ENCODE measurements at regions not wholly inside any gene's neighbourhood (a gene's known extent, or its start where the extent isn't known, plus 50 kb on each side); places are given as distances from the start of the nearest gene placed in this dataset.

DNA sequence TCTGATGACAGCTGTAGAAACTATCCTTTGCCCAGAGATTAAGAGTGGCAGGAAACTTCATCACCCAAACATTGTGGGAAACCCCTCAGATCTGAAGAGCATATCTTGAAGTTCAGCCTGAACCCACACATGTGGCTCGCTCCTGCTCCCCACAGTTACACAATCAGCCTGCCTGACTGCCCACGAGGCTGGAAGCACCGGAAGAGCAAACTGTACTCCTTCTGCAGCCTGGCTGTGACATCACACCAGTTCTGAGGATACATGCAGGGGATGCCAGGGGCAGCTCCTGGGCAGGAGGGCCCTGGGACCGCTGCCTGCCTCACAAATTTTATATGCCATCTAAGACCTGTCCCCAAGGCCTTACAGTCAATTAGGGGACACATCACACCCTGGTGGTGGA, 444.4 kb downstream of the BUD13 start:
- no peaks in the 10 kb centered on the region for H3K9me3 ChIP-seq (ENCODE audit: low read length)
- no peak for FAIRE-seq
- no peak overlapping the region for H3K4me2 ChIP-seq (ENCODE audit: low read depth, low read length)
- no TSS peak for BruUV-seq (replicated peaks)
- no peak overlapping the region for H2AFZ ChIP-seq (ENCODE audit: low read length)
- ChIA-PET POLR2A (no interaction called here), CTCF (ENCODE audit: low intra/inter-chr PET ratio, low total read pairs) (no interaction called here)
- H3K27ac ChIP-seq (ENCODE audit: extremely low read length, insufficient read depth, low read length) = no peak overlapping the region
- ATAC-seq = no peak
- no peaks in the 10 kb centered on the region for H3K4me1 ChIP-seq (ENCODE audit: insufficient read depth, low read length)
- H3K4me3 ChIP-seq (replicated peaks in 1 of 3; ENCODE audit: insufficient read depth in 1 of 3, low read depth in 2 of 3, low read length in 3 of 3) = no peak overlapping the region
- no peaks in the 10 kb centered on the region for H3K36me3 ChIP-seq (replicated peaks in 1 of 2; ENCODE audit: control insufficient read depth in 1 of 2, insufficient read depth in 2 of 2, low read length in 2 of 2)
- intact Hi-C loops (cut with micrococcal nuclease; ENCODE audit: unreplicated experiment) (no loop called here), in situ Hi-C loops (cut with HindIII; ENCODE audit: extremely low pct_ligation_motif_present, low pct_unique_long_range_greater_than_20kb) (no loop called here)
- TF ChIP-seq ZNF776 (CRISPR knock-in tag; IDR thresholded peaks at IDR 0.05) (no peak), SOX5 (CRISPR knock-in tag; IDR thresholded peaks at IDR 0.05; ENCODE audit: borderline replicate concordance) (no peak), SP5 (CRISPR knock-in tag; IDR thresholded peaks at IDR 0.05; ENCODE audit: borderline replicate concordance, low read depth) (no peak), ZNF451 (CRISPR knock-in tag; IDR thresholded peaks at IDR 0.05) (no peak), ZNF33A (CRISPR knock-in tag; IDR thresholded peaks at IDR 0.05; ENCODE audit: borderline replicate concordance) (no peak), ESRRA (CRISPR knock-in tag; IDR thresholded peaks at IDR 0.05; ENCODE audit: low read depth) (no peak)
- TF ChIP-seq, protein P1, sequence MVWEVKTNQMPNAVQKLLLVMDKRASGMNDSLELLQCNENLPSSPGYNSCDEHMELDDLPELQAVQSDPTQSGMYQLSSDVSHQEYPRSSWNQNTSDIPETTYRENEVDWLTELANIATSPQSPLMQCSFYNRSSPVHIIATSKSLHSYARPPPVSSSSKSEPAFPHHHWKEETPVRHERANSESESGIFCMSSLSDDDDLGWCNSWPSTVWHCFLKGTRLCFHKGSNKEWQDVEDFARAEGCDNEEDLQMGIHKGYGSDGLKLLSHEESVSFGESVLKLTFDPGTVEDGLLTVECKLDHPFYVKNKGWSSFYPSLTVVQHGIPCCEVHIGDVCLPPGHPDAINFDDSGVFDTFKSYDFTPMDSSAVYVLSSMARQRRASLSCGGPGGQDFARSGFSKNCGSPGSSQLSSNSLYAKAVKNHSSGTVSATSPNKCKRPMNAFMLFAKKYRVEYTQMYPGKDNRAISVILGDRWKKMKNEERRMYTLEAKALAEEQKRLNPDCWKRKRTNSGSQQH (CRISPR knock-in tag; IDR thresholded peaks at IDR 0.05; ENCODE audit: low read depth) = no peak
- TF ChIP-seq, protein P2, sequence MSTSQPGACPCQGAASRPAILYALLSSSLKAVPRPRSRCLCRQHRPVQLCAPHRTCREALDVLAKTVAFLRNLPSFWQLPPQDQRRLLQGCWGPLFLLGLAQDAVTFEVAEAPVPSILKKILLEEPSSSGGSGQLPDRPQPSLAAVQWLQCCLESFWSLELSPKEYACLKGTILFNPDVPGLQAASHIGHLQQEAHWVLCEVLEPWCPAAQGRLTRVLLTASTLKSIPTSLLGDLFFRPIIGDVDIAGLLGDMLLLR (CRISPR knock-in tag; IDR thresholded peaks at IDR 0.05) = no peak
- no peak overlapping the region for H3K9ac ChIP-seq (ENCODE audit: insufficient read depth, low read depth, low read length)
- no peaks in the 10 kb centered on the region for H3K79me2 ChIP-seq (ENCODE audit: insufficient read depth, low read length)
- no CpG with 5 or more reads among the region's 4 CpGs for WGBS (ENCODE audit: low lambda C conversion rate)
- no peaks in the 10 kb centered on the region for H3K27me3 ChIP-seq (ENCODE audit: control insufficient read depth in 1 of 2, insufficient read depth in 2 of 2, low read length in 2 of 2)
- DNase-seq (ENCODE audit: low spot score) = no peak
- no peaks in the 10 kb centered on the region for H4K20me1 ChIP-seq (ENCODE audit: insufficient read depth, low read length)

DNA sequence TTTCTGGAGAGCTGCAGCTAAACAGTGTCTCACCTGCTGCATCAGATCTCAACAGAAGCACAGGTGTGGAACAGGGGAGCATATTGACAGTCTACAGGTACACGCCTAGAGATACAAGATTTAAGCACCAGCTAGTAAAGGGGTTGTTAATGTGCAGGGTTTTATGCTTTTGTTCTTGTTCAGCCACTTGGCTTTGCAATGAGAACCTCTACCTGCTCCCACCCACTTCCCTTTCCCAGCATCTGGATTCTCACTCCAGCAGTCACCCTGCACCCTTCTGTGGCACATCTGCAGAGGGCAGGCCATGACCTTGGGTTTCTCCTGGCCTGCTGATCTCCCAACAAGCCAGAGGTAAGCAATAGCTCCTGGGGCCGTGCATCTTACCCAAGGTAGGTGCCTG, 446.6 kb downstream of the BUD13 start:
- H2AFZ ChIP-seq (ENCODE audit: low read length) = no peak overlapping the region
- no peak overlapping the region for H3K4me3 ChIP-seq (replicated peaks in 1 of 3; ENCODE audit: insufficient read depth in 1 of 3, low read depth in 2 of 3, low read length in 3 of 3)
- H3K9ac ChIP-seq (ENCODE audit: insufficient read depth, low read depth, low read length) = no peak overlapping the region
- ChIA-PET POLR2A (no interaction called here), CTCF (ENCODE audit: low intra/inter-chr PET ratio, low total read pairs) (no interaction called here)
- no peak overlapping the region for H3K4me2 ChIP-seq (ENCODE audit: low read depth, low read length)
- no peak for ATAC-seq
- no peak for FAIRE-seq
- TF ChIP-seq, protein P3, sequence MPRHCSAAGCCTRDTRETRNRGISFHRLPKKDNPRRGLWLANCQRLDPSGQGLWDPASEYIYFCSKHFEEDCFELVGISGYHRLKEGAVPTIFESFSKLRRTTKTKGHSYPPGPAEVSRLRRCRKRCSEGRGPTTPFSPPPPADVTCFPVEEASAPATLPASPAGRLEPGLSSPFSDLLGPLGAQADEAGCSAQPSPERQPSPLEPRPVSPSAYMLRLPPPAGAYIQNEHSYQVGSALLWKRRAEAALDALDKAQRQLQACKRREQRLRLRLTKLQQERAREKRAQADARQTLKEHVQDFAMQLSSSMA (CRISPR knock-in tag; IDR thresholded peaks at IDR 0.05) = no peak
- TF ChIP-seq ZKSCAN5 (CRISPR knock-in tag; IDR thresholded peaks at IDR 0.05) = no peak
- TF ChIP-seq, protein P4, sequence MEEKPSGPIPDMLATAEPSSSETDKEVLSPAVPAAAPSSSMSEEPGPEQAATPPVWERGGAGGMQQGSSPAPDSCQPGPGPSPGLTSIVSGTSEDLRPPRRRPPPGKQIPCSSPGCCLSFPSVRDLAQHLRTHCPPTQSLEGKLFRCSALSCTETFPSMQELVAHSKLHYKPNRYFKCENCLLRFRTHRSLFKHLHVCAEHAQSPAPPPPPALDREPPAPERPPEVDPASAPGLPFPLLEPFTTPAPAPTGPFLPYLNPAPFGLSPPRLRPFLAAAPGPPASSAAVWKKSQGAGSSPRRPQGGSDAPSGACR (CRISPR knock-in tag; IDR thresholded peaks at IDR 0.05) = no peak
- 0 out of 2 replicates have a peak, but pooled peaks cover 2% of the 10 kb centered on the region for H3K9me3 ChIP-seq (ENCODE audit: low read length)
- H3K27me3 ChIP-seq (ENCODE audit: control insufficient read depth in 1 of 2, insufficient read depth in 2 of 2, low read length in 2 of 2) = no peaks in the 10 kb centered on the region
- in situ Hi-C loops (cut with HindIII; ENCODE audit: extremely low pct_ligation_motif_present, low pct_unique_long_range_greater_than_20kb) = no loop called here
- no peak overlapping the region for H3K27ac ChIP-seq (ENCODE audit: extremely low read length, insufficient read depth, low read length)
- H3K79me2 ChIP-seq (ENCODE audit: insufficient read depth, low read length) = no peaks in the 10 kb centered on the region
- no peaks in the 10 kb centered on the region for H3K36me3 ChIP-seq (replicated peaks in 1 of 2; ENCODE audit: control insufficient read depth in 1 of 2, insufficient read depth in 2 of 2, low read length in 2 of 2)
- WGBS (ENCODE audit: low lambda C conversion rate) = 54% methylated on average over 2 of the region's 2 CpGs
- H4K20me1 ChIP-seq (ENCODE audit: insufficient read depth, low read length) = no peaks in the 10 kb centered on the region
- DNase-seq (ENCODE audit: low spot score) = no peak
- BruUV-seq (replicated peaks) = no TSS peak
- intact Hi-C loops (cut with micrococcal nuclease; ENCODE audit: unreplicated experiment) = no loop called here
- no peaks in the 10 kb centered on the region for H3K4me1 ChIP-seq (ENCODE audit: insufficient read depth, low read length)

Data from HepG2 (cell line).